HG02759 (cell line): ENCODE measurements at regions not wholly inside any gene's neighbourhood (a gene's known extent, or its start where the extent isn't known, plus 50 kb on each side); places are given as distances from the start of the nearest gene placed in this dataset.
"Not testable (repeated sequence)": the region's sequence is repeated elsewhere in the genome, so short reads cannot be mapped to it uniquely, and the experiment has no call there.

Experiments used
- ATAC-seq: cut with Tn5 transposase; IDR thresholded peaks from one replicate; pipeline ENCODE4 v1.9.1; 2021; ENCODE audit warnings: mild to moderate bottlenecking, moderate library complexity; ENCODE audit not compliant: unreplicated experiment

DNA sequence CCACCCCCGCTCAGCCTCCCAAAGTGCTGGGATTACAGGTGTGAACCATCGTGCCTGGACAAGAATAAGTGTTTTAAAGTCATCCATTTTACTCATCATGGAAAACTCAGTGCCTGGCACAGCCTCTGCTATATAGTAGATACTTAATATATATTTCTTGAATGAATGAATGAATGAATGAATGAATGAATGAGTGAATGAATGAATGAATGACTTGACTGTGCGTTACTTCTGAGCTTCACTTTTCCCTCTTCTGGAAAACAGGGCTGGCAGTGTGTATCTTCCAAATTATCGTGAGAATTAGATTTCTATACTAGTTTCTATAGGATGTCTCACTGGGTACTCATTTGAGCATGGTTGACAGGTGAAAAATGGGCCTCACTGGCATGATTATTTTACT lies 307.3 kb upstream of the ERCC4 start:
- no peak for ATAC-seq

DNA sequence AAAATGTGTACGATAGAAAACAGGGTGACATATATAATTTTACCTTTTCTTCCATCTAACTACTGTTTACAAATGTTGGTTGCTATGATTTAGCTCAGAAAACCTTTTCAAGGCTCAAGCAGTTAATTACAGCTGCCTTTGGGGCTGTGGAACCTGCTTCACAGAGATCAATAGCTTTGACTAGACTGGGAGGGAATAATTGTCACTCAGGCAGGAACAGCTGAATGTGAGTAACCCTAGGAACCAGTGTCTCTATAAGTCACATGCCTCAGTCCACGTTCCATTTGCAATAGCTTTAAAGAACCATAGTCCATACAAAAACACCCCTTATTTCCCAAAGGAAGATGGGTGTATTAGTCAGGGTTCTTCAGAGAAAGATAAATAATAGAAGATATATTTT lies 306.8 kb upstream of the ERCC4 start:
- no peak for ATAC-seq

DNA sequence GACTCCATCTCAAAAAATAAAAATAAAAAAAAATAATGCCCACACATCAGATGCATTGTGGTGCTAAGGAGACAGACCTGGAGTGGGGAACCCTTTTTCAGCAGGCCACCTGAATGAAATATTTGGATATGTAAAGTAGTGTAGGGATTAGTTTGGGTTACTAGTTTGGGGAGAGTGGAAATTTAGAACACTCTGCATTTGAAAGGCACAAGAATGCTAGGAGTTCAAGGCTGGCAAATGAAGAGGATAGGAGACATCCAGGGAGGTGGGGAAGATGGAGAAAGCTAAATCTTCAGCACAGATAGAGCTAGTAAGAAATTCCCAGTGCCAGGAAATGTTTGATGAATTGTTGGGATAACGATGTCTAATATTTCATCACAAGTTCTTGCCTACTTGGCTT lies 298.3 kb upstream of the ERCC4 start:
- no peak for ATAC-seq

DNA sequence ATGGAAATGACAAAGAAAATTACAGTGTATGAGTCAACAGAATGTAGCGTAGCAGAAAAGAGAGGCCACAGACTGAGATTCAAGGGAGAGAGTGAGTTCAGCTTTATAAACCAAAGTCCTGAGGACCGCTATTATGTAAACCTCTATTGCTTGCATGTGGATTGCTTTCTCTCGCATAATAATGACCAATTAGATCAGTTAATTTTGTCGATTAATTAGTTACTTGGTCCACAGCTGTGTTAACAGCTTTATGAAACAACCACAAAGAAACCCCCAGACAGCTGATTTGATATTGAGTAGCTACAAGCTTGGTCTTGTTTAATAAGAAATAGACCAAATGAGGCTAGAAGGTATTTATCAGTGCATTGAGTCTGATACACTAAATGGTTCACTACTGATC lies 291.8 kb upstream of the ERCC4 start:
- no peak for ATAC-seq

DNA sequence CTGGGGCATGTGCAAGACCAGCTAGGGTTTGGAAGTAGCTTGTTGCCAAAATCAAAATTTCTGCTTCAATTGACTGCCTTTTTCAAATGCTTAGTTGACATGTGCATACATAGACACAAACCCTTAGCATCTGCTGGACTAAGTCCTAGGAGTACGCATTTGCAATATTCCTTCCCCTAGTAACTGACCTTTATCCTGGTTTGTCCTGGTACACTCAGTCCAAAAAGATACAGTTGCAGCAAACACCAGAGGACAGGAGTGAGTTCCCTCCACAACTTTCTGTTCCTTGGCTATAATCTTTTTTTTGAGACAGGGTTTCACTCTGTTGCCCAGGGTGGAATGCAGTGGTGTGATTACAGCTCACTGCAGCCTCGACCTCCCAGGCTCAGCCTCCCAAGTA lies 290.2 kb upstream of the ERCC4 start:
- ATAC-seq = no peak

DNA sequence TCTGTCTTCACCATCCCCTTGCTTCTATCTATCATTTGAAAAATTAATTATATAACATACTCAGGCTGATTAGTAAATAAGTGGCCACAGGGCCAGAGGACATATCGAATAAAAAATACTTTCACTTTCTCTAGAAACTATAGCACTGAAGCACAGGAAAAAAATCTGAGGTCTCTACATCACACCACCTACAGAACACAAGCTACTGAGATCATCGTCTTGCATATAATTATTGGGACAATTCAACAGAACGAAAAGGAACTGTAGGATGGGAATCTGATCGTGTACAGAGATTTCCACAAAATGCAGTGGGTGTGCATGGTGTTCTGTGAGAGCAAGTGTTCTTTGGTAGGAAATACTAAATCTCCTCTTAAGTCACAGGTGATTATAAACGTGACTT lies 289.6 kb upstream of the ERCC4 start:
- ATAC-seq = no peak

DNA sequence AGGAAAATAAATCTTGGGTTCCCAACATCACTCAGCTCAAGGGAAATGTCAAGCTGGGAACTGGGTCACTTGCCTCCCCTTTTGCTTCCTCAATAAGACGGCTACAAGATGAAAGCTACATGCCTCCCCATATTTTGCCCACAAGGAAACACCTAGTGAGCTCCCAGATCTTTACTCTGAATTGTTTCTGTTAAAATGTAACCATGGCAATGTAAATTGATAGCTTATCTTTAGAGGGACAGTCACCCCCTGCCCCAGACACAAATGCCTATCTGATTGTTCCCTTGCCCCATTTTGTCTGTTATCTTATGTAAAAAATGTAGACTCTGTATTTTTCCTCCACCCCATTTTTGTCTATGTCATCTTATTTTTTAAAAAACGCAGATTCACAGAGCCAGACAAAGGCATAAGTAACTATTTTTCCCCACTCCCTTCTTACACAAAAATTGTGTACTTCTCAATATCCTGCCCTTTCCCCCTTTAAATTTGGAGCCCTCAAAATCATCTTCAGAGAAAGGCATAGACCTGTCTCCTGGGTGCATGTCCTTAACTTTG lies 288.7 kb upstream of the ERCC4 start:
- no peak for ATAC-seq

DNA sequence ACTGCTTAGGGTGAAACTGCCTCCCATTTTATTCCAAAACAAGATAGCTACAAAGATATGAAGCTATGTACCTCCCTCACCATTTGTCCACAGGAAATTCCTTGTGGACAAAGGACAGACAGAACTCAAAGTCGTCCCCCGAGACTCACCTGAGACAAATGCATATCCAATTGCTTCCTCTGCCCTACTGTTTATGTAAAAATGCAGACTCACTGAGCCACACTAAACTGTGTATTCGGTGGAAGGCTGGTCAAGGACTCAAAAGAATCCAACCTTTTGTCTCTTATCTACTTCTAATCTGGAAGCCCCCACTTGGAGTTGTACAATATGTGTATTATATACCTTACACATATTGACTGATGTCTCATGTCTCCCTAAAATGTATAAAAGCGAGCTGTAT lies 288.0 kb upstream of the ERCC4 start:
- no peak for ATAC-seq

DNA sequence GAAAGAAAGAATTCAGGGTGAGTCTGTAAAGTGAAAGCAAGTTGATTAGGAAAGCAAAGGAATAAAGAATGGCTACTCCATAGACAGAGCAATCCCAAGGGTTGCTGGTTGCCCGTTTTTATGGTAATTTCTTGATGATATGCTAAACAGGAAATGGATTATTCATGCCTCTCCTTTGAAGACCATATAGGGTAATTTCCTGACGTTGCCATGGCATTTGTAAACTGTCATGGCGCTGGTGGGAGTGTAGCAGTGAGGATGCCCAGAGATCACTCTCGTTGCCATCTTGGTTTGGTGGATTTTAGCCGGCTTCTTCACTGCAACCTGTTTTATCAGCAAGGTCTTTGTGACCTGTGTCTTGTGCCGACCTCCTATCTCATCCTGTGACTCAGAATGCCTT lies 287.4 kb upstream of the ERCC4 start:
- not testable (repeated sequence) for ATAC-seq

DNA sequence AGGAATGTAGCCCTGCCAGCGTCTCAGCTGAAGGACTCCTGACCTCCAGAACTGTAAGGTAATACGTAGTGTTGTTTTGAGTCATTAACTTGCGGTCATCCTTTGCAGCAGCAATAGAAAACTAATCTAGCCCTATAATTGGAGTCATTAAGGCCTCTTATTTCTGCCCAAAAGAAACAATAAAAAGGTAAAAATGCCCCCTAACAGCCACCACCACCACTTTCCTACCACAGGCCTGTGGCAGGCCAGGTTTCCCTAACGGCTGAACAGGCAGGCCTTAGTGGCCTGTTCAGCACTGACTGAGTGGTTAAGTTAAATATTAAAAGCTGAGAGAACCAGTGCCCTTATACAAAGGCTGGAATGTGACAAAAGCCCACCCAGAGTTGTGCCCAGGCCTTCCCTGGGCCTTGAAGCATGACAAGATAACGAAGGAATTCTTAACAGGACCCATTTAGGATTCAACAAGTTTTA lies 286.5 kb upstream of the ERCC4 start:
- no peak for ATAC-seq

DNA sequence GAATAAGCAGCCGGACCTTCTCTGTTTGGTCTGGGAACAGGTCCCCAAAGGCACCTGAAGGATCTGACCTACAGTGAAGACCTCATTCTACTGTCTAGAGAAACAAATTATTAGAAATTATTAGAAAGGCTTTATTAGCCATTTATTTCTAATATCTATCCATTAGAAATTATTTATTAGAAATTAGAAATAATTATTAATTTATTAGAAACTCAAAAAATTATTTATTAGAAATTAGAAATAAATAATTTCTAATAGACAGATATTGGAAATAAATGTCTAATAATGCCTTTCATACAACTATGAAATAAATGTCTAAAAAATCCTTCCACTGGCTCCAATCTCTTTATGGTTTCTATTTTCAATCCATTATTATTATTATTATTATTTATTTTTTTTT lies 285.7 kb upstream of the ERCC4 start:
- no peak for ATAC-seq

DNA sequence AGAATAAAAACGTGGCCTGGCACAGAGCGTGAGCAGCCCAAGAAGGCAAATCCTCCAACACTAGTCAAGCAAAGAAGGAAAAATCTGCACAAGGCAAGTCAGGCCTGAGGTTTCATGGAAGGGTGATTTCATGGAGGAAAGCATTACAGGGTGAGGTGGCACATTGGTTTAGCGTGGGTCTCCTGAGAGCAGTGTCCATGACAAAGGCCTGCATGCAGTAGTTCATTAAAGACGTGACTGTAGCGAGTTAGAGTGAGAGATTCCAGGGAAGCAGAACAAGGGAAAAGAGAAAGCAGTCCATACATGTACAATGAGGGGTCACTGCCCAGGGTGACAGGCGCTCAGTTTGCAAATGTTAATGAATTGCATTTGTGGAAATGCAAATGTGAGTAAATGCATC lies 285.0 kb upstream of the ERCC4 start:
- ATAC-seq = no peak

DNA sequence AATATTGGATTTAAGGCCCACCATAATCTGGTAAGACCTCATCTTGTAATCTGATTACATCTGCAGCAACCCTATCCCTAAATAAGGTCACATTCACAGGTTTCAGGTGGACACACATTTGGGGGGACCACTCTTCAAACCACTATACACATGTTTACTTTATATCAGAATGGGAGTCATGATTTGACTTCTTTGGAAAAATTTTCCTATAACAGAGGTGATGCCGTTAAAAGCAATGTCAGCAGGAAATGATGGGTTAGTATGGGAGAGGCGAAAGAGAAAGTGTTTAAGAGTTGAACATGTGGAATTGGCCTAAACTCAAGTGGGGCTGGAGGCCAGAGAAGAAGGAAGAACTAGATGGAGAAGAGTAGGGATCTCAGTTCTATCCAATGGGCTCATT lies 281.7 kb upstream of the ERCC4 start:
- no peak for ATAC-seq

DNA sequence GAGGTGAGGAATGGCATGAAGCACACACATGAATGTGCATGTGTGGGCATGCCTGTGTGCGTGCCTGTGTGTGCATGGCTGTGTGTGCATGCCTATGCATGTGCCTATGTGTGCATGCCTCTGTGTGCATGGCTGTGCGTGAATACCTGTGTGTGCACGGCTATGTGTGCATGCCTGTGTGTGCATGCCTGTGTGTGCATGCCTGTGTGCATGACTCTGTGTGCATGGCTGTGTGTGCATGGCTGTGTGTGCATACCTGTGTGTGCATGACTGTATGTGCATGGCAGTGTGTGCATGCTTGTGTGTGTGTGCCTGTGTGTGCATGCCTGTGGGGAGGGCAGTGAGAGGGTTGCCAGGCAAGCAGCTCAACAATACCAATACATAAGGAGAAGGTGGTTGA lies 276.5 kb upstream of the ERCC4 start:
- no peak for ATAC-seq

DNA sequence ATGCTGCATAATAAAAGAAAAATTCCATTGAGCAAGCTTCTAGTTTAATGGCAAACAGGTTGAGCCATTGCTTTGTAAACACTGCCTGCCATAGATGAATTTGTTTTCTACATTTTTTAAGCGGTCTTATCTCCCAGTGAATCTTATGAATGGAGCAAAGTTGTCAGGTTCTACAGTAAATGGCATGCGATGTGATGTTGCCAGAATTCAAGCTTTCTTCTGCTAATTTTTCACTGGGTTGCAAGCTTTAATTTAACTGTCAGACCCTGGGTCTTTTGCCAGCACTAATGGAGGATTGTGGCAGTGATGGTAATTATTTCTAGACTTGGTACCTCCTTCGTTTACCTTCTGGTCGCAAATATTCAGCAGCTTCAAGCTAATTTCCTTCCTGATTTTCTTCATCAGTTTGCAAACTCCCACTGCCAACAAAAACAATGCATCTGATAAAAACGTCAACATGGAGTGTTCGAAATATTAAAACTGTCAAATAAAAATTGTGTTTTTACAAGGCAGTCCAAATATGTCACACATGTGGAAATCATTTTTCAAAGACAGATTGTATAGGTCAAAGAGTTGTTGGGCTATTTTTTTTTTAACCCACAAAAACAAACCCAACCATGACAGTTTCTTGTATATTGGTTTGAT lies 274.2 kb upstream of the ERCC4 start:
- ATAC-seq = no peak

DNA sequence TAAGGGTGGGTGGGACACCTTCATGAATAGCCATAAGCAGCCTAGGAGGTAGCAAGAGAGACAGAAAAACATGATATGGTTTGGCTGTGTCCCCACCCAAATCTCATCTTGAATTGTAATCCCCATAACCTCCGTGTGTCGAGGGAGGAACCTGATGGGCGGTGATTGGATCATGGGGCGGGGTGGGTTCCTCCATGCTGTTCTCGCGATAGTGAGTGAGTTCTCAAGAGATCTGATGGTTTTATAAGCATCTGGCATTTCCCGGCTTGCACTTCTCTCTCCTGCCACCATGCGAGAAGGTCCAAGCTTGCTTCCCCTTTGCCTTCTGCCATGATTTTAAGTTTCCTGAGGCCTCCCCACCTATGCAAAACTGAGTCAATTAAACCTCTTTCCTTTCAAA lies 259.1 kb upstream of the ERCC4 start:
- ATAC-seq = no peak

DNA sequence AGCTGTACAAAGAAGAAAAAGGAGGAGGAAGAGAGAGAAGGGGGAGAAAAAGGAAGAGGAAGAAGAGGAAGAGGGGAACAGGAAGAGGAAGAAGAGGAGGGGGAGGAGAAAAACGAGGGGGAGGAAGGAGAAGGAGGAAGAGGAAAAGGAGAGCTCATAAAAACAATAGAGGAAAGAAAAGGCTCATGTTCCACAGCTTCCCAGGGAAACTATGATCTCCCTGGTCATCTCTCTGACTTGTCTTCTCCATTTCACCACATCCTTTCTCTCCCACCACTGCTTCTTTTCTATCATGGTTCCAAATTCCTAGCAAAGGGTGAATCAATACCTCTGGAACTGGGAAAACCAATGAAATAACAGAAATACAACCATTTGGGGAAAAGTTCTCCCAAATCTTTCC lies 254.1 kb upstream of the ERCC4 start:
- no peak for ATAC-seq

DNA sequence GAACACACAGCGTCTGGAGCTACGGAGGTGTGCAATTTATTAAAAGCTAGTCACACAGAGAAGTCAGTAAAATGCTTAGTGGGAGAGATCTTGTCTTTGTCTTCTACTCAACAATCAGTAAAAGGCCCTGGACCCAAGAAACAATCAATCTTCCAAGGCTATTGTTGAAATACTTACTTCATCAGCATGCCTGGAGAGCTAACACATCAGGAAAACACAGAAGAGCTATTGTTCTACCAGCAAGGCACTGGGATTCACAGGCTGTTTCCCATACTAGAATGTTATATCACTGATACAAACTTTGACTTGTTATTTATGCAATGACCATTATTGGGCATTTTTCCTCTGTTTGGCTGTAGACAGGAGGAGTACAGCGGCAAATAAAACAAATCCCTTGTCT lies 247.8 kb upstream of the ERCC4 start:
- ATAC-seq = no peak

DNA sequence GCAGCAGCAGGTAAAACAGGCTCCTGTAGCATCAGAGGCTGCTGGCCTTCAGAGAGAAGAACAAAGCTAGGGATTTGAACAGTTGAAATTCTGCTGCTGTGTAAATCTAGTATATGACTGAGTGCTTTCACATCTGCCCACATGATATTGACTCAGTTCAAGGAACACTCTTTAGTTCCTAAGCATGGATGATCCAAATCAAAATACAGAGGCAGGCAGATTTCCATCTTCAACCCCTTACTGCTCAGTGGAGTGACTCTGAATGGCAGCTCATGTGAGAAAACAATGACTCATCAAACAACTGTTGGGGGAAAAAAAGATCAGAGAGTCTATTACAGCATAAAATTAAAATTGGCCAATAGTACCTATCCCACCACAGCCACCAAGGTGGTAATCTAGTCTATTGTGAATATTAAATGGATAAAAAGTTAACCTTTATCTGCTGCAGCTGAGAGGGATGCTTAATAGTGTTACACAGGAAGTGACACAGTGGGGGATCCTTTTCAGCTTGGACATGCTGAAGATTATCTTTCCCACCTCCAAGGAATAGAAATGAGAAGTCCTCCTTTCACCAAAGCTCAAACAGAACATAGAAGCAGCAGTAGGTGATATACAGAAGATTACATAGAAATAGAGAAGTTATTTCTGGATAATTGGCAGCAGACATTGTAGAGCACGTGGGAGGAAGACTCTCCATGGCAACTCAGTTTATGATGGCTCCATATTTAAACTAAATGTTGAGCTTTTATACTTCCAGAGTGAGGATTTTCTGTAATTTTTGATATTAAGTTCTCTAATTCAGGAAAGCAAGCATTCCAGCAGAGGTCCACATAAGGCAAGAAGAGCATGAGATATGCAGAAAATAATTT lies 239.7 kb upstream of the ERCC4 start:
- ATAC-seq = no peak

DNA sequence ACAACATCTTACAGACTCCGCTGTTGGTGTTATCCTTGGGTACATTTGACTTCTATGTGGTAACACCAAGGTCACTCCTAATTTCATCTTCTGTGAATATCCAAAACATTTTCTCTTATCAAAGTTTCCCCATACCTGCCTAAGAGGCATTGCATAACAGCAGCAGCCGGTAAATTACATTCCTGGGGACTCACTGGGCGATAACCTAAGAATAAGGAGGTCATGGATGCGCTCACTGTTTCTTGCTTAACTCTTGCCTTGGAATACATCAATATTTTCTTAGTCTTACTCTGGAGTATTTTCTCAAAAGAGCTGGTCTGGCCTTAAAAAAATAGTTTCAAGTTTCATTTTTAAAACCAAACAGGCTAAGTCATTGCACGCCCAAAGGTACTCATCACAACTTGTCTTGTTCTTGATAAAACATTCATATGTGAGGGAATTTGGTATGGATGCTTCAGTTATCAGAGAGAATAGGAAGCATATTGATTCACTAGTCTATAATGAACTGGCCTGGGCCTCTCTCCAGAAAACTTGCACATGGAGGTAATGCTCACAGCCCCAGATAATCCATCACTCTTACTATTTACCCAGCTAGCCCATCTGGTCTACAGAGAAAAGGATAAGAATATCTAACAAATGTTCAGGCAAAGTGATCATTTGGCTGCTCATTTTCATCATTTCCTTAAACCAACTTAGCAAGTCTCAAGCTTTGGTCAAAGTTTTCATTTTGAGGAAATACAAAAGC lies 235.0 kb upstream of the ERCC4 start:
- ATAC-seq = no peak

DNA sequence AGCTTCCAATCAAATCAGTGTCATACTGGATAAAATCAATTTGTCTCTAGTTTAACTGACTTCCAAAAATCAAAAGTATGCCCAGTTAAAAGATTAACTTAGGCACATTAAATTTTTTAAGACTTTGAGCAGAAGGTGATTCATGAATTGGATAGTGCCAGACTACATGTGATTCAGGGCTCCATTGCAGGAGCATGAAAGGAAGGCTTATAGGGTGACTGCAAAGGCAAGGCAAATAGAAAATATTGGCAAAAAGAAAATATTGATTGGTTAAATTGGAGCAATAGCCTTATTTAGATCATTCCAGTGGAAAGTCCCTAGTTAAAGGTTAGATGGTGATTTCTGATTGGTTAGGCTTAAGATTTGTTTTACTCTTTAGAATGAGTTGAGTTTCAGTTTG lies 223.9 kb upstream of the ERCC4 start:
- no peak for ATAC-seq

DNA sequence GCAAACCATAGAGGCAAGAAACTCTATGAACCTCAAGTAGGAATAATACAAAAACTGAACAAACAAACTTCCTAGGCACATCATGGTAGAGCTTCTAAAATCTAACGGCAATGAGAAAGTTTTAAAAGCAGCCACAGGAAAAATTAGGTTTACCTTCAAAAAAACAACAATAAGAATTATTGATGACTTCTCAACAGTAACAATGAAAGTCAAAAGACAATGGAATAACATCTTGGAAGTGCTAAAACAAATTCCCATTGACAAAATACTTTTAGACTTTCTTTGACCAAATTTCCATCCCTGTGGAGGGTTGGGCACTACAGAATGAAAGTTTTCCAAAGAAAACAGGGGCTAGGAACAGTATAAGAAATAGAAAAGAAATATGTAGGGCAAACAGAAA lies 222.9 kb upstream of the ERCC4 start:
- no peak for ATAC-seq
